Lower leg skin (tissue), 3 donors: ENCODE measurements at regions not wholly inside any gene's neighbourhood (a gene's known extent, or its start where the extent isn't known, plus 50 kb on each side); places are given as distances from the start of the nearest gene placed in this dataset.

Experiments used
- CTCF ChIP-seq, 3 donors: fragments of 450-650 bp; IDR thresholded peaks; one replicate each; pipeline ENCODE4 v1.5.1; 2016; ENCODE audit warnings: antibody characterized with exemption in 3 of 3, mild to moderate bottlenecking in 3 of 3, moderate library complexity in 2 of 3
- POLR2A ChIP-seq, 2 donors: fragments of 450-650 bp; IDR thresholded peaks; one replicate each; pipeline ENCODE4 v1.6.1; 2016 to 2017; ENCODE audit warnings: antibody characterized with exemption in 2 of 2, mild to moderate bottlenecking in 1 of 2, moderate library complexity in 1 of 2

GRCh38 chr4:110799211-110799610 lies 176.3 kb upstream of the PITX2 start:
- TF ChIP-seq CTCF (IDR thresholded peaks at IDR 0.05) (no peak), POLR2A (IDR thresholded peaks at IDR 0.05) (no peak)
